Testis (tissue), 2 donors: ENCODE measurements at regions not wholly inside any gene's neighbourhood (a gene's known extent, or its start where the extent isn't known, plus 50 kb on each side); places are given as distances from the start of the nearest gene placed in this dataset.
"Not testable (repeated sequence)": the region's sequence is repeated elsewhere in the genome, so short reads cannot be mapped to it uniquely, and the experiment has no call there.

Experiments used
- DNase-seq: peaks from one replicate; pipeline ENCODE4 v3.0.0-alpha.2; 2019
- H3K27ac ChIP-seq, 2 donors: fragments of 200-600 bp; sonication (generic); one replicate each; pipeline ENCODE4 v1.5.1; 2019
- H3K27me3 ChIP-seq: fragments of 200-600 bp; sonication (generic); one replicate; pipeline ENCODE4 v1.5.1; 2019
- H3K36me3 ChIP-seq: fragments of 200-600 bp; sonication (generic); one replicate; pipeline ENCODE4 v1.5.1; 2017; ENCODE audit warnings: low read depth; ENCODE audit errors: missing control alignments
- H3K4me1 ChIP-seq: fragments of 200-600 bp; sonication (generic); one replicate; pipeline ENCODE4 v1.5.1; 2019
- H3K4me3 ChIP-seq, 2 donors: fragments of 200-600 bp; sonication (generic); one replicate each; pipeline ENCODE4 v1.5.1; 2017 to 2019
- H3K9me3 ChIP-seq: fragments of 200-600 bp; sonication (generic); one replicate; pipeline ENCODE4 v1.5.1; 2017
- CTCF ChIP-seq, 3 experiments: fragments of 450-650 bp in 2 of 3; fragments of 200-600 bp in 1 of 3; sonication (generic) in 1 of 3; IDR thresholded peaks; one replicate each; pipeline ENCODE4 v1.5.1; 2016 to 2019; ENCODE audit warnings: antibody characterized with exemption in 3 of 3, mild to moderate bottlenecking in 2 of 3, moderate library complexity in 1 of 3
- POLR2A ChIP-seq: fragments of 450-650 bp; IDR thresholded peaks from one replicate; pipeline ENCODE4 v1.6.1; 2017; ENCODE audit warnings: antibody characterized with exemption, mild to moderate bottlenecking, moderate library complexity
- WGBS, 2 donors: methylation state at CpG; one replicate each; pipeline ENCODE4 v1.1.5; 2018; 5-methylcytosine and 5-hydroxymethylcytosine counted together
- intact Hi-C: fragments of 100-400 bp; cut with DNase I; formaldehyde crosslinking; loops from one replicate; pipeline ENCODE4 v1.15.1; 2023; ENCODE audit warnings: low total_unique reads

GRCh38 chrX:35362866-35363265, 420.3 kb downstream of the FAM47B start:
- intact Hi-C loops, result no loop called here
- Histone ChIP-seq H3K4me3 (no peak overlapping the region), H3K4me1 (no peaks in the 10 kb centered on the region), H3K9me3 (no peaks in the 10 kb centered on the region), H3K36me3 (no peaks in the 10 kb centered on the region), H3K27ac (no peak overlapping the region), H3K27me3 (no peaks in the 10 kb centered on the region)
- DNase-seq, result no peak
- WGBS, 2 donors, result 88 to 91% methylated on average over 4 of the region's 4 CpGs
- TF ChIP-seq POLR2A (no peak), CTCF (IDR thresholded peaks at IDR 0.05) (no peak)

GRCh38 chrX:35374116-35374515, 424.0 kb upstream of the MAGEB16 start:
- Histone ChIP-seq H3K27me3 (no peaks in the 10 kb centered on the region), H3K36me3 (no peaks in the 10 kb centered on the region), H3K4me1 (no peaks in the 10 kb centered on the region), H3K9me3 (no peaks in the 10 kb centered on the region), H3K27ac (no peak overlapping the region), H3K4me3 (no peak overlapping the region)
- TF ChIP-seq POLR2A (no peak), CTCF (IDR thresholded peaks at IDR 0.05) (no peak)
- intact Hi-C loops, result no loop called here
- 68 to 71% methylated on average over 1 of the region's 1 CpG for WGBS, 2 donors
- DNase-seq, result no peak

- H3K36me3 ChIP-seq, result no peaks in the 10 kb centered on the region
- 89 to 92% methylated on average over 4 to 6 of the region's 6 CpGs for WGBS, 2 donors
- intact Hi-C loops, result no loop called here
- H3K27ac ChIP-seq, result no peak overlapping the region
- peak; percentile 17 for DNase-seq
- H3K27me3 ChIP-seq, result no peaks in the 10 kb centered on the region
- no peaks in the 10 kb centered on the region for H3K9me3 ChIP-seq
- no peaks in the 10 kb centered on the region for H3K4me1 ChIP-seq
- H3K4me3 ChIP-seq, result no peak overlapping the region
- peak in 2 of 3 experiments; percentile 21 to 28 for TF ChIP-seq CTCF (IDR thresholded peaks at IDR 0.05)
- no peak for TF ChIP-seq POLR2A
These were observed 417.1 kb upstream of the MAGEB16 start for GRCh38 chrX:35380808-35381700.

- DNase-seq, H3K27ac ChIP-seq, intact Hi-C loops, H3K27me3 ChIP-seq, H3K4me3 ChIP-seq, H3K4me1 ChIP-seq, H3K36me3 ChIP-seq, H3K9me3 ChIP-seq: not testable (repeated sequence)
- 97 to 100% methylated on average over 3 of the region's 3 CpGs for WGBS, 2 donors
These were observed 416.4 kb upstream of the MAGEB16 start for GRCh38 chrX:35381709-35382108.

GRCh38 chrX:35382966-35383365, 415.2 kb upstream of the MAGEB16 start:
- no peak for DNase-seq
- Histone ChIP-seq H3K4me3 (no peak overlapping the region), H3K4me1 (no peaks in the 10 kb centered on the region), H3K27me3 (no peaks in the 10 kb centered on the region), H3K9me3 (no peaks in the 10 kb centered on the region), H3K27ac (no peak overlapping the region), H3K36me3 (no peaks in the 10 kb centered on the region)
- TF ChIP-seq POLR2A, result no peak
- no peak for TF ChIP-seq CTCF (IDR thresholded peaks at IDR 0.05)
- intact Hi-C loops, result no loop called here
- 74% methylated on average over 3 of the region's 4 CpGs; no CpG with 5 or more reads in 1 of the 2 donors for WGBS, 2 donors
